ENCODE measurements at regions not wholly inside any gene's neighbourhood (a gene's known extent, or its start where the extent isn't known, plus 50 kb on each side); places are given as distances from the start of the nearest gene placed in this dataset.

- ATAC-seq, result no peak
- Histone ChIP-seq H3K4me3 (ENCODE audit: low read depth in 2 of 2, low read length in 2 of 2) (no peak overlapping the region), H3K27me3 (ENCODE audit: control insufficient read depth, insufficient read depth, low read length) (0 out of 2 replicates have a peak, but pooled peaks cover 2% of the 10 kb centered on the region), H3K27ac (ENCODE audit: low read length) (no peak overlapping the region), H3K36me3 (ENCODE audit: control insufficient read depth, insufficient read depth, low read length) (no peaks in the 10 kb centered on the region), H3K9me3 (ENCODE audit: control insufficient read depth, insufficient read depth, low read depth, low read length) (no peaks in the 10 kb centered on the region), H3K4me1 (ENCODE audit: control insufficient read depth, insufficient read depth, low read length) (no peaks in the 10 kb centered on the region)
- intact Hi-C loops (cut with micrococcal nuclease; ENCODE audit: unreplicated experiment) (no loop called here), in situ Hi-C loops (cut with HindIII; ENCODE audit: low pct_unique_long_range_greater_than_20kb, low sequenced_read_pairs) (no loop called here)
- no peak for DNase-seq (ENCODE audit: low read depth, low spot score)
- CTCF ChIA-PET, result no interaction called here
- POLR2A ChIA-PET, result no interaction called here
- no TSS peak for BruUV-seq (replicated peaks)
- TF ChIP-seq CTCF (IDR thresholded peaks at IDR 0.05), result no peak
These were observed 400.9 kb upstream of the ATP11B start for GRCh38 chr3:182392182-182392937.

GRCh38 chr3:182393151-182393550 lies 400.2 kb upstream of the ATP11B start:
- in situ Hi-C loops (cut with HindIII; ENCODE audit: low pct_unique_long_range_greater_than_20kb, low sequenced_read_pairs), result no loop called here
- no TSS peak for BruUV-seq (replicated peaks)
- ChIA-PET POLR2A (no interaction called here), CTCF (no interaction called here)
- no peak overlapping the region for H3K4me3 ChIP-seq (ENCODE audit: low read depth in 2 of 2, low read length in 2 of 2)
- intact Hi-C loops (cut with micrococcal nuclease; ENCODE audit: unreplicated experiment), result no loop called here
- TF ChIP-seq REST (IDR thresholded peaks at IDR 0.05; ENCODE audit: insufficient read depth in 1 of 2, low read depth in 2 of 2, low read length in 1 of 2) (no peak), TCF7L2 (IDR thresholded peaks at IDR 0.05; ENCODE audit: low read depth, low read length) (no peak), POLR2AphosphoS5 (IDR thresholded peaks at IDR 0.05; ENCODE audit: low read depth, low read length) (no peak), SIN3A (IDR thresholded peaks at IDR 0.05; ENCODE audit: borderline replicate concordance, insufficient read depth, low read depth, low read length) (no peak), CTCF (IDR thresholded peaks at IDR 0.05) (no peak)
- no peaks in the 10 kb centered on the region for H3K9me3 ChIP-seq (ENCODE audit: control insufficient read depth, insufficient read depth, low read depth, low read length)
- no peaks in the 10 kb centered on the region for H3K4me1 ChIP-seq (ENCODE audit: control insufficient read depth, insufficient read depth, low read length)
- H3K27me3 ChIP-seq (ENCODE audit: control insufficient read depth, insufficient read depth, low read length), result 0 out of 2 replicates have a peak, but pooled peaks cover 2% of the 10 kb centered on the region
- H3K27ac ChIP-seq (ENCODE audit: low read length), result no peak overlapping the region
- DNase-seq (ENCODE audit: low read depth, low spot score), result no peak
- no peaks in the 10 kb centered on the region for H3K36me3 ChIP-seq (ENCODE audit: control insufficient read depth, insufficient read depth, low read length)
- no peak for ATAC-seq

Measured in Panc1 (cell line).